ENCODE measurements at regions not wholly inside any gene's neighbourhood (a gene's known extent, or its start where the extent isn't known, plus 50 kb on each side); places are given as distances from the start of the nearest gene placed in this dataset.
"Not testable (repeated sequence)": the region's sequence is repeated elsewhere in the genome, so short reads cannot be mapped to it uniquely, and the experiment has no call there.

GRCh38 chr6:76849274-76849970 is 613.9 kb downstream of the HTR1B start:
- intact Hi-C loops (cut with micrococcal nuclease) = not testable (repeated sequence)

GRCh38 chr6:76843054-76843822 is 620.1 kb downstream of the HTR1B start:
- intact Hi-C loops (cut with micrococcal nuclease) = no loop called here

GRCh38 chr6:76840865-76841264 is 622.4 kb downstream of the HTR1B start:
- intact Hi-C loops (cut with micrococcal nuclease) = no loop called here

GRCh38 chr6:76840041-76840745 is 623.1 kb downstream of the HTR1B start:
- intact Hi-C loops (cut with micrococcal nuclease) = no loop called here

- intact Hi-C loops (cut with micrococcal nuclease) = no loop called here
Observed at GRCh38 chr6:76839505-76839904, 623.8 kb downstream of the HTR1B start.

- intact Hi-C loops (cut with micrococcal nuclease) = no loop called here
Observed at GRCh38 chr6:76837564-76837963, 625.7 kb downstream of the HTR1B start.

GRCh38 chr6:76835695-76836094 is 627.6 kb downstream of the HTR1B start:
- intact Hi-C loops (cut with micrococcal nuclease) = no loop called here

GRCh38 chr6:76835293-76835692 is 628.0 kb downstream of the HTR1B start:
- intact Hi-C loops (cut with micrococcal nuclease) = no loop called here

GRCh38 chr6:76834399-76834798 is 628.9 kb downstream of the HTR1B start:
- intact Hi-C loops (cut with micrococcal nuclease) = no loop called here

GRCh38 chr6:76831299-76831698 is 632.0 kb downstream of the HTR1B start:
- intact Hi-C loops (cut with micrococcal nuclease) = no loop called here

- intact Hi-C loops (cut with micrococcal nuclease) = not testable (repeated sequence)
Observed at GRCh38 chr6:76823578-76823977, 639.7 kb downstream of the HTR1B start.

- intact Hi-C loops (cut with micrococcal nuclease) = no loop called here
Observed at GRCh38 chr6:76818451-76818850, 644.8 kb downstream of the HTR1B start.

GRCh38 chr6:76817429-76817828 is 645.9 kb downstream of the HTR1B start:
- intact Hi-C loops (cut with micrococcal nuclease) = no loop called here

- intact Hi-C loops (cut with micrococcal nuclease) = no loop called here
Observed at GRCh38 chr6:76814496-76815458, 648.5 kb downstream of the HTR1B start.

- intact Hi-C loops (cut with micrococcal nuclease) = no loop called here
Observed at GRCh38 chr6:76810286-76810685, 653.0 kb downstream of the HTR1B start.

- intact Hi-C loops (cut with micrococcal nuclease) = no loop called here
Observed at GRCh38 chr6:76803038-76803580, 660.2 kb downstream of the HTR1B start.

- intact Hi-C loops (cut with micrococcal nuclease) = no loop called here
Observed at GRCh38 chr6:76792394-76792793, 670.9 kb downstream of the HTR1B start.

- intact Hi-C loops (cut with micrococcal nuclease) = no loop called here
Observed at GRCh38 chr6:76790881-76791280, 672.4 kb downstream of the HTR1B start.

GRCh38 chr6:76790045-76790796 is 673.1 kb downstream of the HTR1B start:
- intact Hi-C loops (cut with micrococcal nuclease) = no loop called here

- intact Hi-C loops (cut with micrococcal nuclease) = no loop called here
Observed at GRCh38 chr6:76789580-76789979, 673.7 kb downstream of the HTR1B start.

Data from T-helper 2 cell treated with Interferon-gamma antibody and Interleukin-4, amounts not matched to agents 100 ng/mL and 5 ng/mL, for 36 hours (primary cell).